Lower leg skin (tissue), 3 donors: ENCODE measurements at regions not wholly inside any gene's neighbourhood (a gene's known extent, or its start where the extent isn't known, plus 50 kb on each side); places are given as distances from the start of the nearest gene placed in this dataset.

ENCODE experiments used
- POLR2A ChIP-seq, 2 donors: fragments of 450-650 bp; IDR thresholded peaks; one replicate each; pipeline ENCODE4 v1.6.1; 2016 to 2017; ENCODE audit warnings: antibody characterized with exemption in 2 of 2, mild to moderate bottlenecking in 1 of 2, moderate library complexity in 1 of 2
- TF ChIP-seq, protein P1 (sequence below), 3 donors: fragments of 450-650 bp; IDR thresholded peaks; one replicate each; pipeline ENCODE4 v1.5.1; 2016; ENCODE audit warnings: antibody characterized with exemption in 3 of 3, mild to moderate bottlenecking in 3 of 3, moderate library complexity in 2 of 3

DNA sequence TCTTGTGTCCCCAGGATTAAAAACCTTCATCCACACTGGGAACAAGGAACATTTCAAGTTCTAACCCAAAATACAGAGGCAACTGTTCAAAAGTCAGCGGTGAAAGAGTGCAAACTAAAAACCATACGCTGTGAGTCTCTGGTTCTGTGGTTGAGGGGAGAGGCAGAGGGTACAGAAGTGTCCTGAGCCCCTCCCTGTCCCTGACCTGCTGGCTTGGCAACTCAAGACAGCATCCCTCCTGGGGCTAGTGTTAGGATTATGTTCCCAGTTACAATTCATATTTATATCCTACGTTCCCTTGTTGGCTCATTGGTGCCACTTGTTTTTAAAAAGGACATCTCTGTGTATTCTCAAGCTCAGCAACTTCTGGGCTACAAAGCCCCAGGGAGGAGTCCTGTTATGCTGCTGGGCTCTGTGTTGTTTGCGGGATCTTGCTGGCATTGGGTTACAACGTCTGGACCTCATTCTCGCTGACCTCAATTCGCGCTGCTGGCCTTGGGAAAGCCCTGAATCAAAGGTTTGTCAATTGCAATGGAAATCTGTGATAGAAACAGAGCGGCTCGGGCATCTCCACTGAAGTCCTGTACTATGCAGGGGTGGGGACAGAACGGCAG, 420.8 kb downstream of the FUT8 start:
- no peak for TF ChIP-seq POLR2A (IDR thresholded peaks at IDR 0.05)
- TF ChIP-seq, protein P1, sequence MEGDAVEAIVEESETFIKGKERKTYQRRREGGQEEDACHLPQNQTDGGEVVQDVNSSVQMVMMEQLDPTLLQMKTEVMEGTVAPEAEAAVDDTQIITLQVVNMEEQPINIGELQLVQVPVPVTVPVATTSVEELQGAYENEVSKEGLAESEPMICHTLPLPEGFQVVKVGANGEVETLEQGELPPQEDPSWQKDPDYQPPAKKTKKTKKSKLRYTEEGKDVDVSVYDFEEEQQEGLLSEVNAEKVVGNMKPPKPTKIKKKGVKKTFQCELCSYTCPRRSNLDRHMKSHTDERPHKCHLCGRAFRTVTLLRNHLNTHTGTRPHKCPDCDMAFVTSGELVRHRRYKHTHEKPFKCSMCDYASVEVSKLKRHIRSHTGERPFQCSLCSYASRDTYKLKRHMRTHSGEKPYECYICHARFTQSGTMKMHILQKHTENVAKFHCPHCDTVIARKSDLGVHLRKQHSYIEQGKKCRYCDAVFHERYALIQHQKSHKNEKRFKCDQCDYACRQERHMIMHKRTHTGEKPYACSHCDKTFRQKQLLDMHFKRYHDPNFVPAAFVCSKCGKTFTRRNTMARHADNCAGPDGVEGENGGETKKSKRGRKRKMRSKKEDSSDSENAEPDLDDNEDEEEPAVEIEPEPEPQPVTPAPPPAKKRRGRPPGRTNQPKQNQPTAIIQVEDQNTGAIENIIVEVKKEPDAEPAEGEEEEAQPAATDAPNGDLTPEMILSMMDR (IDR thresholded peaks at IDR 0.05): no peak
